Tibial nerve (tissue), 3 donors: ENCODE measurements at regions not wholly inside any gene's neighbourhood (a gene's known extent, or its start where the extent isn't known, plus 50 kb on each side); places are given as distances from the start of the nearest gene placed in this dataset.

Experiments used
- CTCF ChIP-seq, 5 experiments: fragments of 200-600 bp in 3 of 5; fragments of 450-650 bp in 2 of 5; sonication (generic) in 3 of 5; IDR thresholded peaks; one replicate each; pipeline ENCODE4 v1.5.1; 2016 to 2019; ENCODE audit warnings: antibody characterized with exemption in 5 of 5, mild to moderate bottlenecking in 3 of 5, moderate library complexity in 2 of 5
- POLR2A ChIP-seq, 2 donors: fragments of 450-650 bp; IDR thresholded peaks; one replicate each; pipeline ENCODE4 v1.6.1; 2017; ENCODE audit warnings: antibody characterized with exemption in 2 of 2, mild to moderate bottlenecking in 2 of 2, moderate library complexity in 2 of 2

- TF ChIP-seq CTCF (IDR thresholded peaks at IDR 0.05) = no peak
- no peak for TF ChIP-seq POLR2A (IDR thresholded peaks at IDR 0.05)
Observed at GRCh38 chr12:77388445-77389265, 323.3 kb upstream of the E2F7 start.
